NCI-H82 (cell line): ENCODE measurements at regions not wholly inside any gene's neighbourhood (a gene's known extent, or its start where the extent isn't known, plus 50 kb on each side); places are given as distances from the start of the nearest gene placed in this dataset.
A peak's percentile ranks its signal among the peaks of the same experiment; 100 is the strongest.
"Not testable (repeated sequence)": the region's sequence is repeated elsewhere in the genome, so short reads cannot be mapped to it uniquely, and the experiment has no call there.

Experiments
- DNase-seq: peaks from one replicate; lab custom pipeline; 2025; lab: John Stamatoyannopoulos, UW

GRCh38 chr20:4635781-4636180 is 50.5 kb upstream of the PRNP start:
- DNase-seq, result peak; percentile 42

GRCh38 chr20:4635342-4635741 is 50.9 kb upstream of the PRNP start:
- no peak for DNase-seq

- DNase-seq, result no peak
These were observed 52.5 kb upstream of the PRNP start for GRCh38 chr20:4633780-4634179.

- no peak for DNase-seq
These were observed 52.9 kb upstream of the PRNP start for GRCh38 chr20:4633379-4633778.

- DNase-seq, result no peak
These were observed 53.4 kb upstream of the PRNP start for GRCh38 chr20:4632876-4633275.

GRCh38 chr20:4626228-4626627 is 60.0 kb upstream of the PRNP start:
- no peak for DNase-seq

GRCh38 chr20:4625687-4626086 is 60.6 kb upstream of the PRNP start:
- peak; percentile 79 for DNase-seq

- DNase-seq, result peak; percentile 21
These were observed 61.5 kb upstream of the PRNP start for GRCh38 chr20:4624675-4625336.

- DNase-seq, result not testable (repeated sequence)
These were observed 67.1 kb upstream of the PRNP start for GRCh38 chr20:4619144-4619543.

GRCh38 chr20:4617484-4617883 is 68.8 kb upstream of the PRNP start:
- DNase-seq, result no peak

- no peak for DNase-seq
These were observed 69.2 kb upstream of the PRNP start for GRCh38 chr20:4617019-4617418.

- peak; percentile 93 for DNase-seq
These were observed 72.3 kb upstream of the PRNP start for GRCh38 chr20:4613718-4614620.

GRCh38 chr20:4613184-4613583 is 73.1 kb upstream of the PRNP start:
- no peak for DNase-seq

- no peak for DNase-seq
These were observed 75.4 kb upstream of the PRNP start for GRCh38 chr20:4610871-4611270.

- no peak for DNase-seq
These were observed 76.7 kb upstream of the PRNP start for GRCh38 chr20:4609511-4609910.

GRCh38 chr20:4608861-4609260 is 77.4 kb upstream of the PRNP start:
- no peak for DNase-seq

- peak; percentile 96 for DNase-seq
These were observed 79.0 kb upstream of the PRNP start for GRCh38 chr20:4607287-4607713.

- DNase-seq, result no peak
These were observed 80.2 kb upstream of the PRNP start for GRCh38 chr20:4606051-4606450.

GRCh38 chr20:4605166-4605565 is 81.1 kb upstream of the PRNP start:
- DNase-seq, result no peak

- no peak for DNase-seq
These were observed 81.7 kb upstream of the PRNP start for GRCh38 chr20:4604580-4604979.

- DNase-seq, result no peak
These were observed 82.5 kb upstream of the PRNP start for GRCh38 chr20:4603724-4604123.

GRCh38 chr20:4602297-4602631 is 84.0 kb upstream of the PRNP start:
- no peak for DNase-seq

- DNase-seq, result peak; percentile 43
These were observed 84.5 kb upstream of the PRNP start for GRCh38 chr20:4601630-4602296.
